ENCODE measurements at regions not wholly inside any gene's neighbourhood (a gene's known extent, or its start where the extent isn't known, plus 50 kb on each side); places are given as distances from the start of the nearest gene placed in this dataset.

GRCh38 chr2:20150110-20150706 is 74.7 kb downstream of the SDC1 start:
- no peak for DNase-seq (ENCODE audit: low read depth in 2 of 2)

GRCh38 chr2:20149703-20150030 is 75.3 kb downstream of the SDC1 start:
- DNase-seq (ENCODE audit: low read depth in 2 of 2): no peak

- peak in 1 of 2 donors; percentile 65 for DNase-seq (ENCODE audit: low read depth in 2 of 2)
Measured at GRCh38 chr2:20148923-20149702, 75.8 kb downstream of the SDC1 start.

- no peak for DNase-seq (ENCODE audit: low read depth in 2 of 2)
Measured at GRCh38 chr2:20148426-20148922, 76.5 kb downstream of the SDC1 start.

GRCh38 chr2:20147351-20147750 is 77.6 kb downstream of the SDC1 start:
- no peak for DNase-seq (ENCODE audit: low read depth in 2 of 2)

GRCh38 chr2:20146401-20146800 is 78.5 kb downstream of the SDC1 start:
- no peak for DNase-seq (ENCODE audit: low read depth in 2 of 2)

GRCh38 chr2:20145497-20146193 is 79.3 kb downstream of the SDC1 start:
- no peak for DNase-seq (ENCODE audit: low read depth in 2 of 2)

GRCh38 chr2:20144861-20145260 is 80.1 kb downstream of the SDC1 start:
- no peak for DNase-seq (ENCODE audit: low read depth in 2 of 2)

- DNase-seq (ENCODE audit: low read depth in 2 of 2): no peak
Measured at GRCh38 chr2:20144196-20144595, 80.7 kb downstream of the SDC1 start.

- DNase-seq (ENCODE audit: low read depth in 2 of 2): no peak
Measured at GRCh38 chr2:20143263-20143662, 81.7 kb downstream of the SDC1 start.

GRCh38 chr2:20141806-20142205 is 83.1 kb downstream of the SDC1 start:
- no peak for DNase-seq (ENCODE audit: low read depth in 2 of 2)

GRCh38 chr2:20141056-20141762 is 83.7 kb downstream of the SDC1 start:
- peak; percentile 47 to 87 for DNase-seq (ENCODE audit: low read depth in 2 of 2)

- DNase-seq (ENCODE audit: low read depth in 2 of 2): no peak
Measured at GRCh38 chr2:20140321-20141055, 84.4 kb downstream of the SDC1 start.

- no peak for DNase-seq (ENCODE audit: low read depth in 2 of 2)
Measured at GRCh38 chr2:20139407-20140172, 85.3 kb downstream of the SDC1 start.

- no peak for DNase-seq (ENCODE audit: low read depth in 2 of 2)
Measured at GRCh38 chr2:20138696-20139095, 86.2 kb downstream of the SDC1 start.

GRCh38 chr2:20137884-20138283 is 86.5 kb upstream of the LAPTM4A start:
- no peak for DNase-seq (ENCODE audit: low read depth in 2 of 2)

- no peak for DNase-seq (ENCODE audit: low read depth in 2 of 2)
Measured at GRCh38 chr2:20137131-20137571, 85.7 kb upstream of the LAPTM4A start.

- no peak for DNase-seq (ENCODE audit: low read depth in 2 of 2)
Measured at GRCh38 chr2:20136149-20136548, 84.7 kb upstream of the LAPTM4A start.

GRCh38 chr2:20135631-20136050 is 84.2 kb upstream of the LAPTM4A start:
- peak in 1 of 2 donors; percentile 65 for DNase-seq (ENCODE audit: low read depth in 2 of 2)

- no peak for DNase-seq (ENCODE audit: low read depth in 2 of 2)
Measured at GRCh38 chr2:20132990-20133535, 81.6 kb upstream of the LAPTM4A start.
